ENCODE measurements at regions not wholly inside any gene's neighbourhood (a gene's known extent, or its start where the extent isn't known, plus 50 kb on each side); places are given as distances from the start of the nearest gene placed in this dataset.
A peak's percentile ranks its signal among the peaks of the same experiment; 100 is the strongest.

DNA sequence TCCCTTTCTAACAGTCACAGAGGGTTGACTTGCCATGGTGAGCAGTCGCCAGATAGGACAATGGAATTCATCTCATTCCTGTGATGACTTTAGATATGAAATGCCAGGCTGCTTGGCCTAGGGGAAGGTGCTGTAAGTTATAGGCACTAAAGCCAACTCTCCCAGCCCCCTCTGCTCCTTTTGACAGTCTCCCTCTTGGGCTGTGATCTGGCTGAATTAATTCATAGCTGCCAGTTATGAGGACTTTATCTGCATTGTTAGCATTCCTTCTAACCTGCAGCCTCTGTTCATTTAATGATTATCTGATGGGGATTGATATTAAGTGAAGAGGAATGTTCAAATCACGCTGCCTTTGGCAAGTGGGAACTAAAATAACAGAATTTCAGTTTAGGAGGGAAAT, 427.1 kb upstream of the RASGRP1 start:
- TF ChIP-seq, protein P1, sequence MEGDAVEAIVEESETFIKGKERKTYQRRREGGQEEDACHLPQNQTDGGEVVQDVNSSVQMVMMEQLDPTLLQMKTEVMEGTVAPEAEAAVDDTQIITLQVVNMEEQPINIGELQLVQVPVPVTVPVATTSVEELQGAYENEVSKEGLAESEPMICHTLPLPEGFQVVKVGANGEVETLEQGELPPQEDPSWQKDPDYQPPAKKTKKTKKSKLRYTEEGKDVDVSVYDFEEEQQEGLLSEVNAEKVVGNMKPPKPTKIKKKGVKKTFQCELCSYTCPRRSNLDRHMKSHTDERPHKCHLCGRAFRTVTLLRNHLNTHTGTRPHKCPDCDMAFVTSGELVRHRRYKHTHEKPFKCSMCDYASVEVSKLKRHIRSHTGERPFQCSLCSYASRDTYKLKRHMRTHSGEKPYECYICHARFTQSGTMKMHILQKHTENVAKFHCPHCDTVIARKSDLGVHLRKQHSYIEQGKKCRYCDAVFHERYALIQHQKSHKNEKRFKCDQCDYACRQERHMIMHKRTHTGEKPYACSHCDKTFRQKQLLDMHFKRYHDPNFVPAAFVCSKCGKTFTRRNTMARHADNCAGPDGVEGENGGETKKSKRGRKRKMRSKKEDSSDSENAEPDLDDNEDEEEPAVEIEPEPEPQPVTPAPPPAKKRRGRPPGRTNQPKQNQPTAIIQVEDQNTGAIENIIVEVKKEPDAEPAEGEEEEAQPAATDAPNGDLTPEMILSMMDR (IDR thresholded peaks at IDR 0.05) = no peak
- Histone ChIP-seq H3K27me3 (no peaks in the 10 kb centered on the region), H3K36me3 (no peaks in the 10 kb centered on the region), H3K4me3 (no peak overlapping the region), H3K9me3 (no peaks in the 10 kb centered on the region), H3K27ac (no peak overlapping the region), H3K4me1 (peaks cover 0 to 38% (median 8%) of the 10 kb centered on the region in 4 donors)
- intact Hi-C loops (cut with DNase I; ENCODE audit: low total_unique reads) = loop anchor here (5.0 kb wide), 1 partner anchor 174 kb away; no protein-coding TSS in a partner anchor
- no peak for DNase-seq

DNA sequence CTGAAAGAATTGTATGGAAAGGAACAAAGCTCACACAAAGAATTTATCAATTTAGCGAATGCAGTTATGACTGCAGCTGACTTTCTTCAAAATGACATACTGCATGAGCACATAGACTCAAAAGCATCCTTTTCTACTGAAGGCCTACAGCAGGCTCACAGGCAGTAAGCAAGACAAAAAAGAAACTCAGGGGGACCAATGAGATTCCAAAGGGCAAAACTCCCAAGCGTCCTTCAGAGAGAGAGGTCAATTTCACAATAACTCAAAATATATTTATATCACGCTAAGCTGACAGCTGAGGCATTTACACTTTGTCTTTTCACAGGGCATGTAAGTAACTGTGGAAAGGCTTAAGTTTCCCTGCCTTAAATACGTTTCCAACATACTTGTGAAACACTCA, 427.9 kb upstream of the RASGRP1 start:
- Histone ChIP-seq H3K27me3 (no peaks in the 10 kb centered on the region), H3K9me3 (no peaks in the 10 kb centered on the region), H3K4me1 (peaks cover 0 to 46% (median 11%) of the 10 kb centered on the region in 4 donors), H3K4me3 (no peak overlapping the region), H3K36me3 (no peaks in the 10 kb centered on the region), H3K27ac (no peak overlapping the region)
- TF ChIP-seq, protein P1 (IDR thresholded peaks at IDR 0.05) = no peak
- no peak for DNase-seq
- intact Hi-C loops (cut with DNase I; ENCODE audit: low total_unique reads) = loop anchor here (5.0 kb wide), 1 partner anchor 175 kb away; no protein-coding TSS in a partner anchor

DNA sequence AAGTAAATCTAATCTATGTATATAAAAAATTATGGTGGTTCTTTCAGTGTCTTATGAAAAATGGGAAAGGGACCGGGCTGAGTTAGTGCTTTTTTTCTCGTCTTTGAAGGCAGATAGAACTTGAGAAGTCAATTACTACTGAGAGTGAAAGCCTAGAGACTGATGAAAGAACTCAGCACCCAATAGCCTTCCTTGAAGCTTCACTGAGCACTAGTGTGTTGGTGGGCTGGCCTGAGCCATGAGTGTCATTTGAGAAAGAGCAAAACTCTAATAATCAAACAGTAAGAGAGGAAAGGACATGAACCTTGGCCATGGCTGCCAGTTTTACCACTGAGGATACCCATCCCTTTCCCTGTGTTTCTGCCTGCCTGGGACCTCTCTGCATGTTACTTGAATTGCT, 428.3 kb upstream of the RASGRP1 start:
- H3K27me3 ChIP-seq = no peaks in the 10 kb centered on the region
- no peak overlapping the region for H3K27ac ChIP-seq
- intact Hi-C loops (cut with DNase I; ENCODE audit: low total_unique reads) = loop anchor here (5.0 kb wide), 1 partner anchor 176 kb away; no protein-coding TSS in a partner anchor
- no peaks in the 10 kb centered on the region for H3K36me3 ChIP-seq
- no peak for DNase-seq
- TF ChIP-seq, protein P1 (IDR thresholded peaks at IDR 0.05) = no peak
- H3K4me1 ChIP-seq = peaks cover 0 to 46% (median 11%) of the 10 kb centered on the region in 4 donors
- H3K4me3 ChIP-seq = no peak overlapping the region
- no peaks in the 10 kb centered on the region for H3K9me3 ChIP-seq

DNA sequence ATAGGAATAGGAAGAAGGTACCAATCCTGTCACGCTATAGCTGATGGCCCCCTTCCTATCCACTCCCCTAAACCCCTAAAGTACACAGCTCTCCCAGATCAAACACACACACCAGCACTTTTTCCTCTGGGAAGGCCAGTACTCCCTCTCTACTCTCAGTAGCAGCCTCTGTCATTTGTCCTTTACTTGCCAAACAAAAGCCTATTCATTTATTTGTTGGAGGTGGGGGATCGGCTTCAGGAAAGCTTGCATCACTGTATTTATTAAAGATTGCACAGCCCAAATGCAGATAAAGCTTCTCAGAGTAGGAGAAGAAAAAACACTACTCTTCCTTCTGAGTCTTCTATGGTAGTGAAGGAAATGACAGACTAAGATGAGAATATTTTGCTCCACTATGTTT, 429.7 kb upstream of the RASGRP1 start:
- peaks cover 0 to 46% (median 11%) of the 10 kb centered on the region in 4 donors for H3K4me1 ChIP-seq
- intact Hi-C loops (cut with DNase I; ENCODE audit: low total_unique reads) = loop anchor here (5.0 kb wide), 1 partner anchor 177 kb away; no protein-coding TSS in a partner anchor
- no peaks in the 10 kb centered on the region for H3K36me3 ChIP-seq
- H3K4me3 ChIP-seq = no peak overlapping the region
- TF ChIP-seq, protein P1 (IDR thresholded peaks at IDR 0.05) = no peak
- H3K9me3 ChIP-seq = no peaks in the 10 kb centered on the region
- H3K27ac ChIP-seq = no peak overlapping the region
- H3K27me3 ChIP-seq = no peaks in the 10 kb centered on the region
- no peak for DNase-seq

DNA sequence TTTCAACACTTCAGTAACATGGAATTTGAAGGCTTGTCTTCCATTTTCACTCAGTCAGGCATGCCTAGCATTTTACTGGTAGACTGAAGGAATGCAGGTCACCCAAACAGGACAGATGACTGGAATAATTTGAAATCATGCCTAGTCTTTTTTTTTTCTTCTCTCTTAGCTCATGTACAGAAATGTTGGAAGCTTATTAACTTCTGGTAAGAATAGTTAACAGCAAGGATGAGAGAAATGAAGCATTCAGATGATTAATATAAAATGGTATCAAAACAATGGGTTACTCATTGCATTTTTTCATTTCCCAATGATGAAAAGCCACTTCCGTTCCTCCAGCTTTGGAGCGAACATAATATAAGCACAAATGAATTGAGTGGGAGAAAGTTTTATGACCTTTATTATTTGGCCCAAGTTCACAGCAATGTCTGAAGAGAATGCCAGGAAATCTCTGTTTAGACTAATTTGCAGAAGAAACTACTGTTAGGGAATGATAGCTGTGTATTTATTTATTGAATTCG, 431.6 kb upstream of the RASGRP1 start:
- Histone ChIP-seq H3K9me3 (no peaks in the 10 kb centered on the region), H3K27me3 (no peaks in the 10 kb centered on the region), H3K4me1 (peaks cover 0 to 46% (median 11%) of the 10 kb centered on the region in 4 donors), H3K4me3 (no peak overlapping the region), H3K36me3 (no peaks in the 10 kb centered on the region), H3K27ac (peak overlapping the region in 1 of 2 donors; percentile 31)
- TF ChIP-seq, protein P1 (IDR thresholded peaks at IDR 0.05) = no peak
- intact Hi-C loops (cut with DNase I; ENCODE audit: low total_unique reads) = no loop called here
- no peak for DNase-seq
